Cardiac muscle cell (in vitro differentiated cells and primary cell): ENCODE measurements at regions not wholly inside any gene's neighbourhood (a gene's known extent, or its start where the extent isn't known, plus 50 kb on each side); places are given as distances from the start of the nearest gene placed in this dataset.
"Not testable (repeated sequence)": the region's sequence is repeated elsewhere in the genome, so short reads cannot be mapped to it uniquely, and the experiment has no call there.

Experiments used
- DNase-seq, 2 donors: peaks; one replicate each; pipeline versions ENCODE4 v3.0.0 to v3.0.0-alpha.2; 2010 to 2017; ENCODE audit warnings: low read depth in 1 of 2, low spot score in 1 of 2
- H3K27ac ChIP-seq: fragments of 200-600 bp; sonication (generic); 2 replicates; pipeline ENCODE4 v1.5.1; 2016
- H3K27me3 ChIP-seq: fragments of 200-600 bp; sonication (generic); 2 replicates; pipeline ENCODE4 v1.6.0; 2016; ENCODE audit warnings: control low read depth
- H3K36me3 ChIP-seq: fragments of 200-600 bp; sonication (generic); 2 replicates; pipeline ENCODE4 v1.5.1; 2016; ENCODE audit warnings: control low read depth
- H3K4me1 ChIP-seq: fragments of 200-600 bp; sonication (generic); 2 replicates; pipeline ENCODE4 v1.8.1; 2017; ENCODE audit warnings: low read depth, mild to moderate bottlenecking, mixed run types
- H3K4me3 ChIP-seq: fragments of 200-600 bp; sonication (generic); 2 replicates; pipeline ENCODE4 v1.5.1; 2016; ENCODE audit warnings: mild to moderate bottlenecking
- H3K9me3 ChIP-seq: fragments of 200-600 bp; sonication (generic); 2 replicates; pipeline ENCODE4 v1.5.1; 2017; ENCODE audit warnings: low read depth, mild to moderate bottlenecking, control low read depth
- CTCF ChIP-seq: IDR thresholded peaks from 2 replicates; pipeline ENCODE4 v1.5.1; 2012; ENCODE audit warnings: low read depth, mild to moderate bottlenecking, low read length

DNA sequence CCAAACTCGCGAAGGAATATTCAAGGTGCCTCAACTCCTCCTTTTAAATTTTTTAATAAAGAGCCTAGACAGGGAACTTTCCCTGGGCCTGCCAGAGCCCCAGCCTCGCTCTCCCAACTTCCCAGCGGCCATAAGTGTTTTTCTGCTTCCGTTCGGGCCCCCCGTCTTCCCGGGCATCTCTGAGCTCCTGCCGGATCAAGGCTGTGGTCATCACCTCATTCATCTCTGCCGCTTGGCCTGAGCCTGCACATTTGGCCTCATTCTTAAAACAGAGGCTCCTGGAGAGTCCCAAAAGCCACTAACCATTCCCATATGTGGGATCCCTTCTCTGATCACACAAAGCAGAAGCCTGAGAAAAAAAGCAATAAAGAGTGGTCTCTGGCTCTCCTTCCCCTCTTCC, 969.1 kb upstream of the DEFB115 start:
- Histone ChIP-seq H3K27ac (no peak overlapping the region), H3K9me3 (no peaks in the 10 kb centered on the region), H3K27me3 (no peaks in the 10 kb centered on the region), H3K4me3 (no peak overlapping the region), H3K36me3 (no peaks in the 10 kb centered on the region), H3K4me1 (peaks cover 6% of the 10 kb centered on the region)
- no peak for TF ChIP-seq CTCF
- peak in 1 of 2 donors; percentile 10 for DNase-seq

DNA sequence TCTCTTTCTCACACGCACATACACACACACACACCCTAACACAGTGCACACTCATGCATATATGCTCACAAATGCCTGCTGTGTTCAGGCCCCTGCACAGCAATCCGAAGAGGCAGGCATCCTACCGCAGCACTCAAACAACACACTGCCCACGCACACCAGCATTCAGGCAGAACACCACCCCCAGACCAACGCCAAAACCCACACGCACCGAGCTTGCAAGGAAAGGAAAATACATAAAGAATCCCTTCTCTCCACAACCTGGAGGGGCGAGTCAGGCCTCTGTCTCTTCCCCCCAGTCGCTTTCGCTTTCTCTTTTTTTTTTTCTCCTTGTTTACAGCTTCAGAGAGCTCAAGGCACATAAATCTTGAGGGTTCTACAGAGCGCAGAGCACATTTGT, 968.4 kb upstream of the DEFB115 start:
- H3K4me1 ChIP-seq, H3K27me3 ChIP-seq, H3K9me3 ChIP-seq, H3K36me3 ChIP-seq, H3K27ac ChIP-seq, H3K4me3 ChIP-seq: not testable (repeated sequence)
- DNase-seq, result peak in 1 of 2 donors; percentile 45

GRCh38 chr20:30289711-30290141, 967.7 kb upstream of the DEFB115 start:
- H3K27ac ChIP-seq, H3K27me3 ChIP-seq, H3K4me3 ChIP-seq, H3K4me1 ChIP-seq, H3K9me3 ChIP-seq, H3K36me3 ChIP-seq: not testable (repeated sequence)
- peak in 1 of 2 donors; percentile 57 for DNase-seq

- not testable (repeated sequence) for H3K4me1 ChIP-seq, H3K9me3 ChIP-seq, H3K4me3 ChIP-seq, H3K36me3 ChIP-seq, H3K27ac ChIP-seq, H3K27me3 ChIP-seq
- DNase-seq, result peak; percentile 70 to 84
- TF ChIP-seq CTCF, result peak; percentile 24
These were observed 967.0 kb upstream of the DEFB115 start for GRCh38 chr20:30290361-30291063.

DNA sequence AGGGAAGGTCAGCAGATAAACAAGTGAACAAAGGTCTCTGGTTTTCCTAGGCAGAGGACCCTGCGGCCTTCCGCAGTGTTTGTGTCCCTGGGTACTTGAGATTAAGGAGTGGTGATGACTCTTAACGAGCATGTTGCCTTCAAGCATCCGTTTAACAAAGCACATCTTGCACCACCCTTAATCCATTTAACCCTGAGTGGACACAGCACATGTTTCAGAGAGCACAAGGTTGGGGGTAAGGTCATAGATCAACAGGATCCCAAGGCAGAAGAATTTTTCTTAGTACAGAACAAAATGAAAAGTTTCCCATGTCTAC, 966.4 kb upstream of the DEFB115 start:
- not testable (repeated sequence) for H3K9me3 ChIP-seq, H3K27ac ChIP-seq, H3K27me3 ChIP-seq, DNase-seq, H3K4me1 ChIP-seq, H3K4me3 ChIP-seq, H3K36me3 ChIP-seq

DNA sequence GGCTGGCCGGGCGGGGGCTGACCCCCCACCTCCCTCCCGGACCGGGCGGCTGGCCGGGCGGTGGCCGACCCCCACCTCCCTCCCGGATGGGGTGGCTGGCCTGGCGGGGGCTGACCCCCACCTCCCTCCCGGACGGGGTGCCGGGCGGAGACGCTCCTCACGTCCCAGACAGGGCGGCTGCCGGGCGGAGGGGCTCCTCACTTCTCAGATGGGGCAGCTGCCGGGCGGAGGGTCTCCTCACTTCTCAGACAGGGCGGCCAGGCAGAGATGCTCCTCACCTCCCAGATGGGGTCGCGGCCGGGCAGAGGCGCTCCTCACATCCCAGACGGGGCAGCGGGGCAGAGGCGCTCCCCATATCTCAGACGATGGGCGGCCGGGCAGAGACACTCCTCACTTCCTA, 965.8 kb upstream of the DEFB115 start:
- H3K4me1 ChIP-seq, H3K36me3 ChIP-seq, H3K4me3 ChIP-seq, DNase-seq, H3K27me3 ChIP-seq, H3K9me3 ChIP-seq, H3K27ac ChIP-seq: not testable (repeated sequence)

GRCh38 chr20:30295396-30295795, 962.1 kb upstream of the DEFB115 start:
- not testable (repeated sequence) for H3K27me3 ChIP-seq, H3K4me1 ChIP-seq, H3K36me3 ChIP-seq, H3K4me3 ChIP-seq, H3K27ac ChIP-seq, DNase-seq, H3K9me3 ChIP-seq

GRCh38 chr20:30295967-30296366, 961.5 kb upstream of the DEFB115 start:
- not testable (repeated sequence) for H3K27ac ChIP-seq, H3K9me3 ChIP-seq, H3K36me3 ChIP-seq, H3K4me1 ChIP-seq, H3K4me3 ChIP-seq, DNase-seq
- H3K27me3 ChIP-seq, result peaks cover 11% of the 10 kb centered on the region

GRCh38 chr20:30297878-30298595, 959.4 kb upstream of the DEFB115 start:
- not testable (repeated sequence) for H3K36me3 ChIP-seq, DNase-seq

DNA sequence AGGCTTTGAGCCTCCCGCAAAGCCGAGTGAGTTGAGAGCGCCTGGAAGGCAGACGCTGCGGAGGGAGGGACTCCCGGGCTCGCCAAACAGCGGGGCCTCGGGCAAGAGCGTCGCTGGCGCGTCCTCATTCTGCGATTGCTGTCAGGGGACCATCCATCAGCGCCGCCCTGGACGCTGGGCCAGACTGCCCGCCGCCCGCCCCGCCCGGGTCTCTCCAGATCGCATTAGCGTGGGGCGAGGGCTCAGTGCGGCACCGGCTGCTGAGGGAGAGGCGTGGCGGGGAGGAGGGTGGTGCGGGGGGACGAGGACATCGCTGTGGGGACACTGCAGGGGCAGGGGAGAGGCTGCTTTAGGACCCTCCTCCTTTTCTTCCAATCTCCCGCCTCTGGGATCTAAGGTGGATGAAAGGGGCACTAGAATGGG, 957.2 kb upstream of the DEFB115 start:
- H3K27ac ChIP-seq, H3K36me3 ChIP-seq, H3K4me3 ChIP-seq, H3K4me1 ChIP-seq, H3K9me3 ChIP-seq: not testable (repeated sequence)
- DNase-seq, result peak in 1 of 2 donors; percentile 37
- peaks cover 14% of the 10 kb centered on the region for H3K27me3 ChIP-seq

More at GRCh38 chr20:30297878-30298595, 959.4 kb upstream of the DEFB115 start:
- H3K4me1 ChIP-seq, H3K27ac ChIP-seq, H3K4me3 ChIP-seq, H3K9me3 ChIP-seq: not testable (repeated sequence)
- peaks cover 14% of the 10 kb centered on the region for H3K27me3 ChIP-seq

DNA sequence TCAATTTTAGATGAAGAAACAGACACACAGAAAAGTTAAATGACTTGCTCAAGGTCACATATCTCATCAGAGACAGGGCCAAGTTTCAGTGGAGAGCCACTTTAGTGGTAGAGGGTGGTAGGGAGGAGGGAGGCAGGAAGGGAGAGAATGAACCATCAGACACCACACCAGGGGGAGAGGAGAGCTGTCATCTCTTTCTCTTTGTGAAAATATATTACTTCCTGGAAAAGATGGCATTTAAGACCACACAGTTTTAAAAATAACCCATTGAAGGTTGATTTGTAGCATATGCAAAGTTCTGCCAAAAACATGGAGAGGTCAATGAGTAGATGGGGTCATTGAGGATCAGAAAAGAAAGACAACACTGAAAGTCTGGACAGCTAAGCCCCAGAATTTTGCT, 954.7 kb upstream of the DEFB115 start:
- peaks cover 14% of the 10 kb centered on the region for H3K27me3 ChIP-seq
- not testable (repeated sequence) for H3K27ac ChIP-seq, H3K9me3 ChIP-seq, H3K4me3 ChIP-seq, H3K4me1 ChIP-seq, H3K36me3 ChIP-seq, DNase-seq

GRCh38 chr20:30309938-30310337, 947.5 kb upstream of the DEFB115 start:
- not testable (repeated sequence) for DNase-seq, H3K9me3 ChIP-seq, H3K4me1 ChIP-seq, H3K27me3 ChIP-seq, H3K4me3 ChIP-seq, H3K36me3 ChIP-seq, H3K27ac ChIP-seq
